ENCODE measurements at regions not wholly inside any gene's neighbourhood (a gene's known extent, or its start where the extent isn't known, plus 50 kb on each side); places are given as distances from the start of the nearest gene placed in this dataset.
A peak's percentile ranks its signal among the peaks of the same experiment; 100 is the strongest.

- H3K9me3 ChIP-seq (replicated peaks; ENCODE audit: control insufficient read depth, low read depth, low read length), result no peaks in the 10 kb centered on the region
- 74% methylated on average over 4 of the region's 4 CpGs for WGBS (ENCODE audit: insufficient coverage)
These were observed 667.1 kb downstream of the INHBA start for GRCh38 chr7:41035794-41036193.

GRCh38 chr7:41033500-41033899, 669.4 kb downstream of the INHBA start:
- WGBS (ENCODE audit: insufficient coverage), result 78% methylated on average over 1 of the region's 1 CpG
- no peak overlapping the region for H3K4me3 ChIP-seq (ENCODE audit: low read length)
- DNase-seq, result no peak
- H3K27me3 ChIP-seq (ENCODE audit: control insufficient read depth, insufficient read depth, low read length), result no peaks in the 10 kb centered on the region
- H3K4me1 ChIP-seq (ENCODE audit: control insufficient read depth, insufficient read depth, low read length), result peaks cover 6% of the 10 kb centered on the region
- no peak overlapping the region for H3K27ac ChIP-seq (ENCODE audit: low read length)
- no peaks in the 10 kb centered on the region for H3K9me3 ChIP-seq (replicated peaks; ENCODE audit: control insufficient read depth, low read depth, low read length)
- no peaks in the 10 kb centered on the region for H3K36me3 ChIP-seq (ENCODE audit: control insufficient read depth, insufficient read depth, low read length)

More at GRCh38 chr7:41035794-41036193, 667.1 kb downstream of the INHBA start:
- no peaks in the 10 kb centered on the region for H3K27me3 ChIP-seq (ENCODE audit: control insufficient read depth, insufficient read depth, low read length)
- no peaks in the 10 kb centered on the region for H3K36me3 ChIP-seq (ENCODE audit: control insufficient read depth, insufficient read depth, low read length)
- no peak overlapping the region for H3K27ac ChIP-seq (ENCODE audit: low read length)
- no peak for DNase-seq
- no peak overlapping the region for H3K4me3 ChIP-seq (ENCODE audit: low read length)
- peaks cover 11% of the 10 kb centered on the region for H3K4me1 ChIP-seq (ENCODE audit: control insufficient read depth, insufficient read depth, low read length)

GRCh38 chr7:41030673-41031072, 672.2 kb downstream of the INHBA start:
- 75% methylated on average over 2 of the region's 5 CpGs for WGBS (ENCODE audit: insufficient coverage)

GRCh38 chr7:41029072-41029499, 673.8 kb downstream of the INHBA start:
- no peak for DNase-seq
- no peaks in the 10 kb centered on the region for H3K4me1 ChIP-seq (ENCODE audit: control insufficient read depth, insufficient read depth, low read length)
- H3K4me3 ChIP-seq (ENCODE audit: low read length), result no peak overlapping the region
- 100% methylated on average over 1 of the region's 5 CpGs for WGBS (ENCODE audit: insufficient coverage)
- no peaks in the 10 kb centered on the region for H3K36me3 ChIP-seq (ENCODE audit: control insufficient read depth, insufficient read depth, low read length)
- H3K27ac ChIP-seq (ENCODE audit: low read length), result no peak overlapping the region
- H3K27me3 ChIP-seq (ENCODE audit: control insufficient read depth, insufficient read depth, low read length), result no peaks in the 10 kb centered on the region
- H3K9me3 ChIP-seq (replicated peaks; ENCODE audit: control insufficient read depth, low read depth, low read length), result no peaks in the 10 kb centered on the region

More at GRCh38 chr7:41030673-41031072, 672.2 kb downstream of the INHBA start:
- DNase-seq, result no peak
- Histone ChIP-seq H3K9me3 (replicated peaks; ENCODE audit: control insufficient read depth, low read depth, low read length) (no peaks in the 10 kb centered on the region), H3K4me1 (ENCODE audit: control insufficient read depth, insufficient read depth, low read length) (no peaks in the 10 kb centered on the region), H3K27me3 (ENCODE audit: control insufficient read depth, insufficient read depth, low read length) (no peaks in the 10 kb centered on the region), H3K36me3 (ENCODE audit: control insufficient read depth, insufficient read depth, low read length) (no peaks in the 10 kb centered on the region), H3K4me3 (ENCODE audit: low read length) (no peak overlapping the region), H3K27ac (ENCODE audit: low read length) (no peak overlapping the region)

- DNase-seq, result no peak
- H3K9me3 ChIP-seq (replicated peaks; ENCODE audit: control insufficient read depth, low read depth, low read length), result no peaks in the 10 kb centered on the region
- WGBS (ENCODE audit: insufficient coverage), result no CpG with 5 or more reads among the region's 2 CpGs
- no peaks in the 10 kb centered on the region for H3K4me1 ChIP-seq (ENCODE audit: control insufficient read depth, insufficient read depth, low read length)
- H3K27me3 ChIP-seq (ENCODE audit: control insufficient read depth, insufficient read depth, low read length), result no peaks in the 10 kb centered on the region
- no peaks in the 10 kb centered on the region for H3K36me3 ChIP-seq (ENCODE audit: control insufficient read depth, insufficient read depth, low read length)
- H3K27ac ChIP-seq (ENCODE audit: low read length), result no peak overlapping the region
- no peak overlapping the region for H3K4me3 ChIP-seq (ENCODE audit: low read length)
These were observed 674.3 kb downstream of the INHBA start for GRCh38 chr7:41028580-41028979.

- no peaks in the 10 kb centered on the region for H3K4me1 ChIP-seq (ENCODE audit: control insufficient read depth, insufficient read depth, low read length)
- no peak overlapping the region for H3K4me3 ChIP-seq (ENCODE audit: low read length)
- H3K27me3 ChIP-seq (ENCODE audit: control insufficient read depth, insufficient read depth, low read length), result no peaks in the 10 kb centered on the region
- no peak overlapping the region for H3K27ac ChIP-seq (ENCODE audit: low read length)
- no peak for DNase-seq
- 100% methylated on average over 3 of the region's 7 CpGs for WGBS (ENCODE audit: insufficient coverage)
- H3K36me3 ChIP-seq (ENCODE audit: control insufficient read depth, insufficient read depth, low read length), result no peaks in the 10 kb centered on the region
- H3K9me3 ChIP-seq (replicated peaks; ENCODE audit: control insufficient read depth, low read depth, low read length), result no peaks in the 10 kb centered on the region
These were observed 675.3 kb downstream of the INHBA start for GRCh38 chr7:41027428-41028115.

- Histone ChIP-seq H3K36me3 (ENCODE audit: control insufficient read depth, insufficient read depth, low read length) (no peaks in the 10 kb centered on the region), H3K27me3 (ENCODE audit: control insufficient read depth, insufficient read depth, low read length) (no peaks in the 10 kb centered on the region), H3K4me3 (ENCODE audit: low read length) (no peak overlapping the region), H3K4me1 (ENCODE audit: control insufficient read depth, insufficient read depth, low read length) (no peaks in the 10 kb centered on the region), H3K27ac (ENCODE audit: low read length) (no peak overlapping the region), H3K9me3 (replicated peaks; ENCODE audit: control insufficient read depth, low read depth, low read length) (no peaks in the 10 kb centered on the region)
- WGBS (ENCODE audit: insufficient coverage), result no CpG with 5 or more reads among the region's 4 CpGs
- no peak for DNase-seq
These were observed 678.8 kb downstream of the INHBA start for GRCh38 chr7:41024126-41024525.

GRCh38 chr7:41020056-41020455, 682.8 kb downstream of the INHBA start:
- Histone ChIP-seq H3K4me3 (ENCODE audit: low read length) (no peak overlapping the region), H3K9me3 (replicated peaks; ENCODE audit: control insufficient read depth, low read depth, low read length) (no peaks in the 10 kb centered on the region), H3K4me1 (ENCODE audit: control insufficient read depth, insufficient read depth, low read length) (no peaks in the 10 kb centered on the region), H3K27me3 (ENCODE audit: control insufficient read depth, insufficient read depth, low read length) (no peaks in the 10 kb centered on the region), H3K27ac (ENCODE audit: low read length) (no peak overlapping the region), H3K36me3 (ENCODE audit: control insufficient read depth, insufficient read depth, low read length) (no peaks in the 10 kb centered on the region)
- DNase-seq, result no peak
- no CpG with 5 or more reads among the region's 1 CpG for WGBS (ENCODE audit: insufficient coverage)

GRCh38 chr7:41013117-41013516, 689.8 kb downstream of the INHBA start:
- H3K4me1 ChIP-seq (ENCODE audit: control insufficient read depth, insufficient read depth, low read length), result peaks cover 9% of the 10 kb centered on the region
- 50% methylated on average over 2 of the region's 5 CpGs for WGBS (ENCODE audit: insufficient coverage)
- DNase-seq, result peak; percentile 73
- H3K4me3 ChIP-seq (ENCODE audit: low read length), result no peak overlapping the region
- H3K27ac ChIP-seq (ENCODE audit: low read length), result peak overlapping the region; percentile 29
- H3K36me3 ChIP-seq (ENCODE audit: control insufficient read depth, insufficient read depth, low read length), result no peaks in the 10 kb centered on the region
- no peaks in the 10 kb centered on the region for H3K9me3 ChIP-seq (replicated peaks; ENCODE audit: control insufficient read depth, low read depth, low read length)
- H3K27me3 ChIP-seq (ENCODE audit: control insufficient read depth, insufficient read depth, low read length), result no peaks in the 10 kb centered on the region

- Histone ChIP-seq H3K27me3 (ENCODE audit: control insufficient read depth, insufficient read depth, low read length) (no peaks in the 10 kb centered on the region), H3K9me3 (replicated peaks; ENCODE audit: control insufficient read depth, low read depth, low read length) (no peaks in the 10 kb centered on the region), H3K4me3 (ENCODE audit: low read length) (no peak overlapping the region), H3K4me1 (ENCODE audit: control insufficient read depth, insufficient read depth, low read length) (peaks cover 12% of the 10 kb centered on the region), H3K27ac (ENCODE audit: low read length) (peak overlapping the region; percentile 18), H3K36me3 (ENCODE audit: control insufficient read depth, insufficient read depth, low read length) (no peaks in the 10 kb centered on the region)
- WGBS (ENCODE audit: insufficient coverage), result 60% methylated on average over 4 of the region's 6 CpGs
- no peak for DNase-seq
These were observed 690.8 kb downstream of the INHBA start for GRCh38 chr7:41012041-41012440.

- Histone ChIP-seq H3K4me3 (ENCODE audit: low read length) (no peak overlapping the region), H3K9me3 (replicated peaks; ENCODE audit: control insufficient read depth, low read depth, low read length) (no peaks in the 10 kb centered on the region), H3K4me1 (ENCODE audit: control insufficient read depth, insufficient read depth, low read length) (peaks cover 12% of the 10 kb centered on the region), H3K36me3 (ENCODE audit: control insufficient read depth, insufficient read depth, low read length) (no peaks in the 10 kb centered on the region), H3K27ac (ENCODE audit: low read length) (peak overlapping the region; percentile 29), H3K27me3 (ENCODE audit: control insufficient read depth, insufficient read depth, low read length) (no peaks in the 10 kb centered on the region)
- no CpG with 5 or more reads among the region's 4 CpGs for WGBS (ENCODE audit: insufficient coverage)
- peak; percentile 94 for DNase-seq
These were observed 691.9 kb downstream of the INHBA start for GRCh38 chr7:41010967-41011366.

Data from muscle of leg (tissue), 3 donors.